ENCODE measurements at regions not wholly inside any gene's neighbourhood (a gene's known extent, or its start where the extent isn't known, plus 50 kb on each side); places are given as distances from the start of the nearest gene placed in this dataset.

GRCh38 chr4:165656829-165657490 lies 216.1 kb upstream of the TLL1 start:
- H3K36me3 ChIP-seq (ENCODE audit: insufficient read depth, low read length) = no peaks in the 10 kb centered on the region
- no peak overlapping the region for H3K4me3 ChIP-seq (ENCODE audit: low read length)

GRCh38 chr4:165662341-165662740 lies 210.7 kb upstream of the TLL1 start:
- Histone ChIP-seq H3K9me3 (ENCODE audit: low read length) (no peaks in the 10 kb centered on the region), H3K4me1 (ENCODE audit: insufficient read depth, low read length) (peaks cover under 1% of the 10 kb centered on the region), H3K27me3 (ENCODE audit: insufficient read depth, low read length) (no peaks in the 10 kb centered on the region), H2AFZ (ENCODE audit: low read depth, low read length) (no peak overlapping the region), H3K4me3 (ENCODE audit: low read length) (no peak overlapping the region), H3K36me3 (ENCODE audit: insufficient read depth, low read length) (no peaks in the 10 kb centered on the region)

More at GRCh38 chr4:165656829-165657490, 216.1 kb upstream of the TLL1 start:
- no peak overlapping the region for H2AFZ ChIP-seq (ENCODE audit: low read depth, low read length)
- no peaks in the 10 kb centered on the region for H3K27me3 ChIP-seq (ENCODE audit: insufficient read depth, low read length)
- H3K9me3 ChIP-seq (ENCODE audit: low read length) = no peaks in the 10 kb centered on the region
- H3K4me1 ChIP-seq (ENCODE audit: insufficient read depth, low read length) = peaks cover 18% of the 10 kb centered on the region

GRCh38 chr4:165663411-165663810 lies 209.6 kb upstream of the TLL1 start:
- no peaks in the 10 kb centered on the region for H3K36me3 ChIP-seq (ENCODE audit: insufficient read depth, low read length)
- no peaks in the 10 kb centered on the region for H3K4me1 ChIP-seq (ENCODE audit: insufficient read depth, low read length)
- no peak overlapping the region for H3K4me3 ChIP-seq (ENCODE audit: low read length)
- H3K27me3 ChIP-seq (ENCODE audit: insufficient read depth, low read length) = no peaks in the 10 kb centered on the region
- H3K9me3 ChIP-seq (ENCODE audit: low read length) = no peaks in the 10 kb centered on the region
- H2AFZ ChIP-seq (ENCODE audit: low read depth, low read length) = no peak overlapping the region

- no peak overlapping the region for H3K4me3 ChIP-seq (ENCODE audit: low read length)
- H3K36me3 ChIP-seq (ENCODE audit: insufficient read depth, low read length) = no peaks in the 10 kb centered on the region
- no peaks in the 10 kb centered on the region for H3K4me1 ChIP-seq (ENCODE audit: insufficient read depth, low read length)
- no peaks in the 10 kb centered on the region for H3K27me3 ChIP-seq (ENCODE audit: insufficient read depth, low read length)
- H3K9me3 ChIP-seq (ENCODE audit: low read length) = no peaks in the 10 kb centered on the region
- no peak overlapping the region for H2AFZ ChIP-seq (ENCODE audit: low read depth, low read length)
These were observed 206.2 kb upstream of the TLL1 start for GRCh38 chr4:165666836-165667235.

GRCh38 chr4:165667969-165668368 lies 205.1 kb upstream of the TLL1 start:
- Histone ChIP-seq H3K9me3 (ENCODE audit: low read length) (no peaks in the 10 kb centered on the region), H3K4me3 (ENCODE audit: low read length) (no peak overlapping the region), H3K36me3 (ENCODE audit: insufficient read depth, low read length) (no peaks in the 10 kb centered on the region), H3K27me3 (ENCODE audit: insufficient read depth, low read length) (no peaks in the 10 kb centered on the region), H3K4me1 (ENCODE audit: insufficient read depth, low read length) (no peaks in the 10 kb centered on the region), H2AFZ (ENCODE audit: low read depth, low read length) (no peak overlapping the region)

GRCh38 chr4:165668694-165669093 lies 204.3 kb upstream of the TLL1 start:
- no peaks in the 10 kb centered on the region for H3K27me3 ChIP-seq (ENCODE audit: insufficient read depth, low read length)
- H3K4me1 ChIP-seq (ENCODE audit: insufficient read depth, low read length) = no peaks in the 10 kb centered on the region
- H3K4me3 ChIP-seq (ENCODE audit: low read length) = no peak overlapping the region
- H2AFZ ChIP-seq (ENCODE audit: low read depth, low read length) = no peak overlapping the region
- no peaks in the 10 kb centered on the region for H3K36me3 ChIP-seq (ENCODE audit: insufficient read depth, low read length)
- no peaks in the 10 kb centered on the region for H3K9me3 ChIP-seq (ENCODE audit: low read length)

GRCh38 chr4:165677081-165677480 lies 196.0 kb upstream of the TLL1 start:
- Histone ChIP-seq H3K27me3 (ENCODE audit: insufficient read depth, low read length) (no peaks in the 10 kb centered on the region), H3K4me1 (ENCODE audit: insufficient read depth, low read length) (peaks cover 3% of the 10 kb centered on the region), H2AFZ (ENCODE audit: low read depth, low read length) (no peak overlapping the region), H3K36me3 (ENCODE audit: insufficient read depth, low read length) (no peaks in the 10 kb centered on the region), H3K9me3 (ENCODE audit: low read length) (no peaks in the 10 kb centered on the region), H3K4me3 (ENCODE audit: low read length) (no peak overlapping the region)

- Histone ChIP-seq H3K4me1 (ENCODE audit: insufficient read depth, low read length) (peaks cover 3% of the 10 kb centered on the region), H3K4me3 (ENCODE audit: low read length) (no peak overlapping the region), H3K27me3 (ENCODE audit: insufficient read depth, low read length) (no peaks in the 10 kb centered on the region), H3K36me3 (ENCODE audit: insufficient read depth, low read length) (no peaks in the 10 kb centered on the region), H2AFZ (ENCODE audit: low read depth, low read length) (no peak overlapping the region), H3K9me3 (ENCODE audit: low read length) (no peaks in the 10 kb centered on the region)
These were observed 194.7 kb upstream of the TLL1 start for GRCh38 chr4:165678236-165678935.

- Histone ChIP-seq H3K4me1 (ENCODE audit: insufficient read depth, low read length) (peaks cover under 1% of the 10 kb centered on the region), H3K36me3 (ENCODE audit: insufficient read depth, low read length) (no peaks in the 10 kb centered on the region), H3K4me3 (ENCODE audit: low read length) (no peak overlapping the region), H3K9me3 (ENCODE audit: low read length) (no peaks in the 10 kb centered on the region), H3K27me3 (ENCODE audit: insufficient read depth, low read length) (no peaks in the 10 kb centered on the region), H2AFZ (ENCODE audit: low read depth, low read length) (no peak overlapping the region)
These were observed 194.1 kb upstream of the TLL1 start for GRCh38 chr4:165678936-165679325.

GRCh38 chr4:165680821-165681220 lies 192.2 kb upstream of the TLL1 start:
- no peak overlapping the region for H2AFZ ChIP-seq (ENCODE audit: low read depth, low read length)
- H3K27me3 ChIP-seq (ENCODE audit: insufficient read depth, low read length) = no peaks in the 10 kb centered on the region
- H3K4me3 ChIP-seq (ENCODE audit: low read length) = no peak overlapping the region
- no peaks in the 10 kb centered on the region for H3K9me3 ChIP-seq (ENCODE audit: low read length)
- no peaks in the 10 kb centered on the region for H3K36me3 ChIP-seq (ENCODE audit: insufficient read depth, low read length)
- no peaks in the 10 kb centered on the region for H3K4me1 ChIP-seq (ENCODE audit: insufficient read depth, low read length)

GRCh38 chr4:165682611-165683010 lies 190.4 kb upstream of the TLL1 start:
- Histone ChIP-seq H3K27me3 (ENCODE audit: insufficient read depth, low read length) (no peaks in the 10 kb centered on the region), H2AFZ (ENCODE audit: low read depth, low read length) (no peak overlapping the region), H3K4me3 (ENCODE audit: low read length) (no peak overlapping the region), H3K9me3 (ENCODE audit: low read length) (no peaks in the 10 kb centered on the region), H3K4me1 (ENCODE audit: insufficient read depth, low read length) (no peaks in the 10 kb centered on the region), H3K36me3 (ENCODE audit: insufficient read depth, low read length) (no peaks in the 10 kb centered on the region)

GRCh38 chr4:165684177-165684805 lies 188.7 kb upstream of the TLL1 start:
- no peaks in the 10 kb centered on the region for H3K4me1 ChIP-seq (ENCODE audit: insufficient read depth, low read length)
- H3K27me3 ChIP-seq (ENCODE audit: insufficient read depth, low read length) = no peaks in the 10 kb centered on the region
- H3K9me3 ChIP-seq (ENCODE audit: low read length) = no peaks in the 10 kb centered on the region
- no peak overlapping the region for H3K4me3 ChIP-seq (ENCODE audit: low read length)
- H3K36me3 ChIP-seq (ENCODE audit: insufficient read depth, low read length) = no peaks in the 10 kb centered on the region
- no peak overlapping the region for H2AFZ ChIP-seq (ENCODE audit: low read depth, low read length)

GRCh38 chr4:165686756-165687155 lies 186.3 kb upstream of the TLL1 start:
- no peaks in the 10 kb centered on the region for H3K4me1 ChIP-seq (ENCODE audit: insufficient read depth, low read length)
- no peak overlapping the region for H2AFZ ChIP-seq (ENCODE audit: low read depth, low read length)
- no peak overlapping the region for H3K4me3 ChIP-seq (ENCODE audit: low read length)
- H3K27me3 ChIP-seq (ENCODE audit: insufficient read depth, low read length) = no peaks in the 10 kb centered on the region
- H3K9me3 ChIP-seq (ENCODE audit: low read length) = no peaks in the 10 kb centered on the region
- no peaks in the 10 kb centered on the region for H3K36me3 ChIP-seq (ENCODE audit: insufficient read depth, low read length)

Data from neuron (in vitro differentiated cells).